Astrocyte (in vitro differentiated cells and primary cell): ENCODE measurements at regions not wholly inside any gene's neighbourhood (a gene's known extent, or its start where the extent isn't known, plus 50 kb on each side); places are given as distances from the start of the nearest gene placed in this dataset.
"Not testable (repeated sequence)": the region's sequence is repeated elsewhere in the genome, so short reads cannot be mapped to it uniquely, and the experiment has no call there.

Experiments used
- CTCF ChIP-seq: IDR thresholded peaks from 2 replicates; pipeline ENCODE4 v1.5.1; 2011; ENCODE audit warnings: low read depth, mild to moderate bottlenecking, inconsistent platforms, low read length, moderate library complexity; ENCODE audit not compliant: insufficient read depth
- EZH2 ChIP-seq: IDR thresholded peaks from 2 replicates; pipeline ENCODE4 v1.6.1; 2012; ENCODE audit warnings: mild to moderate bottlenecking, low read length, inconsistent platforms; ENCODE audit not compliant: insufficient read depth

- TF ChIP-seq CTCF, EZH2: not testable (repeated sequence)
Measured at GRCh38 chr10:26934190-26934589, 73.4 kb upstream of the ABI1 start.
